ENCODE measurements at regions not wholly inside any gene's neighbourhood (a gene's known extent, or its start where the extent isn't known, plus 50 kb on each side); places are given as distances from the start of the nearest gene placed in this dataset.

DNA sequence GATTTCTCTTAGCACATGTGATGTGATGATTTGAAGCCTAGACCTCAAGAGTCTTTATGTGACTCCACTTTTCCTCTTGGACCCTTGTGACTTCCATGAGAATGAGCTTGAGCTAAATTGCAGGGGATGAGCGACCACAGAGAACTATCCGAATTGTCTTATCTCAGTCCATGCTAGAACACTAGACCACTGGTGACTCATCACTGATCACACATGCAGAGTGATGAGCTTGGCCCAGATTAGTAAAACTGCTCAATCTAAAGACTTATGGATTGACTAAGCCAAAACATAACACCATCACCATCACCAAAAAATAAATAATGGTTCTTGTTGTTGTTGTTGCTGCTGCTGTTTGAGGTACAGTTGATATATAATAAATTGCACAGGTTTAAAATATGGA is 114.1 kb upstream of the CFAP20DC start:
- TF ChIP-seq, protein P1, sequence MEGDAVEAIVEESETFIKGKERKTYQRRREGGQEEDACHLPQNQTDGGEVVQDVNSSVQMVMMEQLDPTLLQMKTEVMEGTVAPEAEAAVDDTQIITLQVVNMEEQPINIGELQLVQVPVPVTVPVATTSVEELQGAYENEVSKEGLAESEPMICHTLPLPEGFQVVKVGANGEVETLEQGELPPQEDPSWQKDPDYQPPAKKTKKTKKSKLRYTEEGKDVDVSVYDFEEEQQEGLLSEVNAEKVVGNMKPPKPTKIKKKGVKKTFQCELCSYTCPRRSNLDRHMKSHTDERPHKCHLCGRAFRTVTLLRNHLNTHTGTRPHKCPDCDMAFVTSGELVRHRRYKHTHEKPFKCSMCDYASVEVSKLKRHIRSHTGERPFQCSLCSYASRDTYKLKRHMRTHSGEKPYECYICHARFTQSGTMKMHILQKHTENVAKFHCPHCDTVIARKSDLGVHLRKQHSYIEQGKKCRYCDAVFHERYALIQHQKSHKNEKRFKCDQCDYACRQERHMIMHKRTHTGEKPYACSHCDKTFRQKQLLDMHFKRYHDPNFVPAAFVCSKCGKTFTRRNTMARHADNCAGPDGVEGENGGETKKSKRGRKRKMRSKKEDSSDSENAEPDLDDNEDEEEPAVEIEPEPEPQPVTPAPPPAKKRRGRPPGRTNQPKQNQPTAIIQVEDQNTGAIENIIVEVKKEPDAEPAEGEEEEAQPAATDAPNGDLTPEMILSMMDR (IDR thresholded peaks at IDR 0.05; ENCODE audit: low read depth, low read length), result no peak
- in situ Hi-C loops (cut with HindIII; ENCODE audit: low sequenced_read_pairs), result no loop called here
- no peak overlapping the region for H3K4me3 ChIP-seq (ENCODE audit: low read depth, low read length)
- no peak for DNase-seq (ENCODE audit: low read depth, low spot score)

DNA sequence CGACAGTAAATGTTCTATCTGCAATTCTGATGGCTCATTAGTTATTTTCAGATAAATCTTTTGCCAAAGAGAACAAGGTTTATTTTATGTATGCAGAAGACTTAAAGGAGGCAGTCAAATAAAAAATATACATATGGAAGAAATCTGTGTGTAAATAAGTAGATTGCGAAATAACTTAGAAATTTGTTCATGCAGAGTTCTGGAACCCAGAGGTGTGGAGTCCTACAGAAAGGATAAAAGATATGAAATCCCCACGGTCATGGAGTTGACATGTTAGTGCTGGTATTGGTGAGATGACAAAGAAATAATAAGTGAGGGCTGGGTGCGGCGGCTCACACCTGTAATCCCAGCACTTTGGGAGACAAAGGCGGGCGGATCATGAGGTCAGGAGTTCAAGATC is 111.2 kb upstream of the CFAP20DC start:
- TF ChIP-seq, protein P1 (IDR thresholded peaks at IDR 0.05; ENCODE audit: low read depth, low read length), result no peak
- no peak for DNase-seq (ENCODE audit: low read depth, low spot score)
- in situ Hi-C loops (cut with HindIII; ENCODE audit: low sequenced_read_pairs), result no loop called here
- no peak overlapping the region for H3K4me3 ChIP-seq (ENCODE audit: low read depth, low read length)

DNA sequence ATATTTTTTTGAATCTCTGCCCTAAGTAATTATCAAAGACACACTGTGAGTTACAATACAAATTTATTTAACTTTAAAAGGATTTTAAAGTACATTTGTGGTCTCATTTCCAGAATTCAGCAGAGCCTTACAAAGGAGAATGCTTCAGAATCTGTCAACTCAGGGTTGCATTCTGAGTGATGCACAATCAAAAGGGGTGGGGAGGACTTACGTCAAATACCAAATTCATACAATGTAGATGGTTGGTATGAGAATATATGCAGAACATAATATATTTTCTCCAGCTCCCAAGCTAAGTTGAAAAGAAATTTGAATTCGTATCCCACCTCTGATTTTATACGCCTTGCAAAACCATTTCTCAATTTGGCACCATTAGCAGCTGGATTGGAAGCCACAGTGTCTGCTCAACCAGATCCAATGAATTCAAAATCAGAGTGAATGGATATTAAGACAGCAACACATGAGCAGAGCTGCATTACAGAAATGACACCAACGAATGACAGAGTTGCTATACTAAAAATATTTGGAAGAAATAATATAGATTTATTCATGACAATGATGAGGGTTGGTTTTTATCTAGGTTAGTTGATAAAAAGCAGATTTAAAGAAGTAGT is 110.4 kb upstream of the CFAP20DC start:
- in situ Hi-C loops (cut with HindIII; ENCODE audit: low sequenced_read_pairs), result no loop called here
- H3K4me3 ChIP-seq (ENCODE audit: low read depth, low read length), result no peak overlapping the region
- DNase-seq (ENCODE audit: low read depth, low spot score), result no peak
- TF ChIP-seq, protein P1 (IDR thresholded peaks at IDR 0.05; ENCODE audit: low read depth, low read length), result no peak

DNA sequence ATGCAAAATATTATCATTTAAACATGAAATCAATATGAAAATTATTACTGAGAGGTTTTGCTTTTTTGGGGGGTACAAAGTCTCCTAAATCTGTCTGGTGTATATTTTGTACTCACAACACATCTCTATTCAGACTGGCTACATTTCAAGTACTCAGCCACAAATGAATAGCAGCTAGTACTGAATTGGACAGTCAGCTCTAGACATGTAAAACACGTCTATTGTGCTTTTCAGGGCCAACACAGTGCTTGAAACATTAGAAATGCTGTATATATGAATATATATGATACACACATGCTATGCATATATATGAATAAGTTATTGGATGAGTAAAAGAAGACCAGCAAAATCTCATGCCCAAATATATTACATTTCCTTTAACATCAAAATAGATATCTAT is 103.8 kb upstream of the CFAP20DC start:
- in situ Hi-C loops (cut with HindIII; ENCODE audit: low sequenced_read_pairs), result no loop called here
- H3K4me3 ChIP-seq (ENCODE audit: low read depth, low read length), result no peak overlapping the region
- TF ChIP-seq, protein P1 (IDR thresholded peaks at IDR 0.05; ENCODE audit: low read depth, low read length), result no peak
- no peak for DNase-seq (ENCODE audit: low read depth, low spot score)

DNA sequence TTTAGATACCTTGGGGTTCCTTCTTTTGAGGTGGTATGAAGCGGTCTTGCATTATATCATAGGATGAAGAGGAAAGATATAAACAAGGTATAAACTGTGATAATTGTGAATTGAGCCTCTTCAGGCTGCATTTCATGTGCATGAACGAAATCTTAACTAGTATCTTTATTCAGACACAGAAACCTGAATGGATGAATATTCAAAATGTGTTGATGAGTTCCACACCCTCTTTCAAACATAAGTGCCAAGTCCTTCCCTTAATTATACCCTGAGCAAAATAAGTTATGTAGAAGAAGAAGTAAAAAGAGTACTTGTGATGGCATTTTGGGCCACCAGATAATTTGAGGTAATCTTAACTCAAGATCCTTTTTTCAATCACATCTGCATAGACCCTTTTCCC is 103.1 kb upstream of the CFAP20DC start:
- TF ChIP-seq, protein P1 (IDR thresholded peaks at IDR 0.05; ENCODE audit: low read depth, low read length), result no peak

DNA sequence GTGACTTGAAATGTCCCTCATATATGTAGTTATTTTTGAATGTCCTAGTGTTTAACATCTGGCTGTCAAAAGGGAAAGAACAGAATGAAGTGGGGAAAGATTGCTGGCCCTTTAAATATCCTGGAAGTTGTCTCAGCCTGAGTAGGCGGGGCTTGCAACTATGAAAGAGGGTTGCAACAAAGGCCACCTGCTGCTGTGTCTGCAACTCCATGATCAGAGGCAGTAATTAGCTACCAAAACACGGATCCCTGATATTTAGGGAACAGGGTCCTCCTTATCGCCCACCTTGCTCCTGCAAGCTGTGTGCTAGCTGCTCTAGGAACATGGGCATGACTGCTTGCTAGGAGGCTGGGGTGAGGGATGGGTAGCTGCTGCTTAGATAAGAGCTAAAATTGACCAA is 100.2 kb upstream of the CFAP20DC start:
- no peak for DNase-seq (ENCODE audit: low read depth, low spot score)
- in situ Hi-C loops (cut with HindIII; ENCODE audit: low sequenced_read_pairs), result no loop called here
- TF ChIP-seq, protein P1 (IDR thresholded peaks at IDR 0.05; ENCODE audit: low read depth, low read length), result no peak

More for the DNA sequence above, 103.1 kb upstream of the CFAP20DC start:
- no peak overlapping the region for H3K4me3 ChIP-seq (ENCODE audit: low read depth, low read length)
- no peak for DNase-seq (ENCODE audit: low read depth, low spot score)
- in situ Hi-C loops (cut with HindIII; ENCODE audit: low sequenced_read_pairs), result no loop called here

More for the DNA sequence above, 100.2 kb upstream of the CFAP20DC start:
- no peak overlapping the region for H3K4me3 ChIP-seq (ENCODE audit: low read depth, low read length)
